Parathyroid adenoma (tissue), 2 donors: ENCODE measurements at regions not wholly inside any gene's neighbourhood (a gene's known extent, or its start where the extent isn't known, plus 50 kb on each side); places are given as distances from the start of the nearest gene placed in this dataset.

Experiments used
- H2AFZ ChIP-seq: fragments of 300-600 bp; sonication (generic); one replicate; pipeline ENCODE4 v1.7.0; 2017; ENCODE audit warnings: antibody characterized with exemption, mild to moderate bottlenecking
- H3K27ac ChIP-seq: fragments of 300-600 bp; sonication (generic); one replicate; pipeline ENCODE4 v1.7.0; 2017
- H3K27me3 ChIP-seq: fragments of 300-600 bp; sonication (generic); one replicate; pipeline ENCODE4 v1.7.0; 2017; ENCODE audit warnings: low read length; ENCODE audit not compliant: control insufficient read depth, insufficient read depth
- H3K36me3 ChIP-seq: fragments of 300-600 bp; sonication (generic); one replicate; pipeline ENCODE4 v1.7.0; 2017; ENCODE audit warnings: low read length; ENCODE audit not compliant: control insufficient read depth, insufficient read depth
- H3K4me1 ChIP-seq: fragments of 300-600 bp; sonication (generic); one replicate; pipeline ENCODE4 v1.7.0; 2017; ENCODE audit warnings: control low read depth
- H3K4me2 ChIP-seq: fragments of 300-600 bp; sonication (generic); one replicate; pipeline ENCODE4 v1.7.0; 2017; ENCODE audit warnings: low read length
- H3K4me3 ChIP-seq: fragments of 300-600 bp; sonication (generic); one replicate; pipeline ENCODE4 v1.7.0; 2017; ENCODE audit warnings: low read depth, low read length
- H3K79me2 ChIP-seq: fragments of 300-600 bp; sonication (generic); one replicate; pipeline ENCODE4 v1.7.0; 2017; ENCODE audit warnings: control low read depth
- H3K9ac ChIP-seq: fragments of 300-600 bp; sonication (generic); one replicate; pipeline ENCODE4 v1.7.0; 2017; ENCODE audit warnings: mild to moderate bottlenecking
- H3K9me3 ChIP-seq: fragments of 300-600 bp; sonication (generic); one replicate; pipeline ENCODE4 v1.7.0; 2017; ENCODE audit warnings: low read length; ENCODE audit not compliant: control insufficient read depth
- CTCF ChIP-seq: fragments of 300-600 bp; sonication (generic); IDR thresholded peaks from one replicate; pipeline ENCODE4 v1.7.0; 2017; ENCODE audit warnings: antibody characterized with exemption, mild to moderate bottlenecking
- donor health status: primary hyperparathyroidism.

DNA sequence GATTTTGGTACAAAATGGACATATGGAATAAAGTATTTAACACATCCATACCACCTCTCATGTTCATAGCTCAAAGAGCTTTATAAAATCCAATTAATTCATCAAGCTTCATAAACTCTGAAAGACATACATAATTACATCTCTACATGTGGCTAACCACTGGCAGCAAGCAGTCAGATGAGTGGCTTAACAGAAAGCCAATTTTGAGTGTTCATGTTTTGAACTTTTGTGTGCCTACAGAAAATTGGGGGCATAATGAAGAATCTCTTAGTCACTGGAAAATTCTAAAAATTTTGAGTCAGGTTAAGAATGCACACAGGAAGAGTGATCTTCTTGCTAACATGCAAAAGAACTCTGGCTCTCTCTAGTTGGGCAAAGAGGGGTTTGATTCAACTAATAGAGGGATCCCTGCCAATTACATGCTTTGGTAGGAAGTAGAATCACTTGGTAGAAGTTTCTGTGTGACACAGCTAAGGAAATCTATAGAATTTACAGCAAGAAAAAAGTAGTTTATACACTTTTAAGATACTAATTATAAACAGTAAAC is 287.4 kb downstream of the NOL4 start:
- H3K9ac ChIP-seq, result no peak overlapping the region
- no peaks in the 10 kb centered on the region for H3K27me3 ChIP-seq
- no peak overlapping the region for H2AFZ ChIP-seq
- H3K36me3 ChIP-seq, result no peaks in the 10 kb centered on the region
- no peak overlapping the region for H3K4me2 ChIP-seq
- TF ChIP-seq CTCF, result no peak
- no peaks in the 10 kb centered on the region for H3K9me3 ChIP-seq
- no peak overlapping the region for H3K27ac ChIP-seq
- H3K4me1 ChIP-seq, result no peaks in the 10 kb centered on the region
- H3K4me3 ChIP-seq, result no peak overlapping the region
- no peaks in the 10 kb centered on the region for H3K79me2 ChIP-seq

DNA sequence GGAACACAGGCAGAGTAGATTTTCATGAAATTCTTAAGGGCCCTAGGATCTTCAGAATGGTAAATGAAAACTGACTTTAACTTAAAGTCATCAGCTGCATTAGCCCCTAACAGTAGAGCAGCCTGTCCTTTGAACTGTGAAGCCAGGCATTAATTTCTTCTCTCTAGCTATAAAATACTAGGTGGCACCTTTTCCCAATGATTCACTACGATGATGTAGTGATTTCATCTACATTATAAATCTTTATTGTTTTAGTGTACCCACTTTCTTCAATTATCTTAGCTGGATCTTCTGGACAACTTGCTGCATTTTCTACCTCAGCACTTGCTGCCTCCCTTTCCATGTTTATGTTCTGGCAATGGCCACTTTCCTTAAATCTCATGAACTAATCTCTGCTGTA is 290.5 kb downstream of the NOL4 start:
- H3K4me3 ChIP-seq, result no peak overlapping the region
- TF ChIP-seq CTCF, result no peak
- no peaks in the 10 kb centered on the region for H3K36me3 ChIP-seq
- no peak overlapping the region for H3K9ac ChIP-seq
- H3K27ac ChIP-seq, result no peak overlapping the region
- H3K4me1 ChIP-seq, result no peaks in the 10 kb centered on the region
- H3K9me3 ChIP-seq, result no peaks in the 10 kb centered on the region
- no peaks in the 10 kb centered on the region for H3K27me3 ChIP-seq
- no peak overlapping the region for H3K4me2 ChIP-seq
- H2AFZ ChIP-seq, result no peak overlapping the region
- no peaks in the 10 kb centered on the region for H3K79me2 ChIP-seq

- no peak overlapping the region for H3K4me2 ChIP-seq
- TF ChIP-seq CTCF, result no peak
- no peak overlapping the region for H3K4me3 ChIP-seq
Observed at GRCh38 chr18:33928231-33928630, 296.5 kb downstream of the NOL4 start.

GRCh38 chr18:33924576-33924975 is 300.1 kb downstream of the NOL4 start:
- H3K4me3 ChIP-seq, result no peak overlapping the region
- no peak for TF ChIP-seq CTCF
- H3K79me2 ChIP-seq, result no peaks in the 10 kb centered on the region
- H3K36me3 ChIP-seq, result no peaks in the 10 kb centered on the region
- H3K9me3 ChIP-seq, result no peaks in the 10 kb centered on the region
- H3K4me2 ChIP-seq, result no peak overlapping the region
- no peaks in the 10 kb centered on the region for H3K27me3 ChIP-seq
- H3K27ac ChIP-seq, result no peak overlapping the region
- H3K4me1 ChIP-seq, result no peaks in the 10 kb centered on the region
- no peak overlapping the region for H2AFZ ChIP-seq
- H3K9ac ChIP-seq, result no peak overlapping the region

More at GRCh38 chr18:33928231-33928630, 296.5 kb downstream of the NOL4 start:
- H3K27me3 ChIP-seq, result no peaks in the 10 kb centered on the region
- no peak overlapping the region for H3K27ac ChIP-seq
- H3K36me3 ChIP-seq, result no peaks in the 10 kb centered on the region
- no peak overlapping the region for H2AFZ ChIP-seq
- no peaks in the 10 kb centered on the region for H3K4me1 ChIP-seq
- no peaks in the 10 kb centered on the region for H3K79me2 ChIP-seq
- no peak overlapping the region for H3K9ac ChIP-seq
- no peaks in the 10 kb centered on the region for H3K9me3 ChIP-seq

DNA sequence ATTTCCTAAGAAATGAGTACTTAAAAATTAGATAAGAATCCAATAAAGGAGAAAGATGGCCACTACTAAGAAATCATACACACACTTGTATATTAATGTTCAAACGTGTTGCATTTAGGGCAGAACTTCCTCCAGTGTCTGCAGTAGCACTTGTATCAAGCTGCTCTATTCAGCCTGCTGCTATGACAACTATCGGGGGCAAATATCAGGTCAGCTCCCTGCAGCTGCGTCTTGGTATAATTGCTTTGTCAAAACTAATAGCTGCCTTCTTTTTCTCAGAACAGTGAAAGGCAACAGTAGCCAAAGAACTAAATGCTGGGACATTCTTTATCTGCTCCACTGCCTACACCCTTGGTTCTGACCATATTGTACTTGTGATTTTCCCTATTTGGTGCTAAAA is 300.7 kb downstream of the NOL4 start:
- Histone ChIP-seq H3K4me2 (no peak overlapping the region), H3K4me1 (no peaks in the 10 kb centered on the region), H3K9me3 (no peaks in the 10 kb centered on the region), H2AFZ (no peak overlapping the region), H3K27ac (no peak overlapping the region), H3K9ac (no peak overlapping the region), H3K27me3 (no peaks in the 10 kb centered on the region), H3K4me3 (no peak overlapping the region), H3K36me3 (no peaks in the 10 kb centered on the region), H3K79me2 (no peaks in the 10 kb centered on the region)
- no peak for TF ChIP-seq CTCF
